Lung (tissue), 11 donors: ENCODE measurements at regions not wholly inside any gene's neighbourhood (a gene's known extent, or its start where the extent isn't known, plus 50 kb on each side); places are given as distances from the start of the nearest gene placed in this dataset.
"Not testable (repeated sequence)": the region's sequence is repeated elsewhere in the genome, so short reads cannot be mapped to it uniquely, and the experiment has no call there.

Experiments
- ATAC-seq: fragments of 200-7000 bp; cut with Tn5 transposase; one replicate; pipeline ENCODE4 v1.9.1; 2020; ENCODE audit warnings: moderate number of reproducible peaks; ENCODE audit not compliant: insufficient read depth, low FRiP score
- DNase-seq, 3 donors: peaks; one replicate each; pipeline ENCODE4 v3.0.0-alpha.2; 2013 to 2017
- H3K27ac ChIP-seq, 2 donors: one replicate each; pipeline ENCODE4 v1.5.1; 2013; ENCODE audit warnings: mild to moderate bottlenecking in 2 of 2, moderate library complexity in 2 of 2, control low read depth in 1 of 2, inconsistent platforms in 1 of 2, low read depth in 1 of 2, low read length in 1 of 2
- H3K27me3 ChIP-seq, 3 donors: one replicate each; pipeline ENCODE4 v1.5.1; 2013; ENCODE audit warnings: low read length in 2 of 3; ENCODE audit not compliant: control insufficient read depth in 3 of 3, insufficient read depth in 3 of 3
- H3K36me3 ChIP-seq, 4 donors: one replicate each; pipeline ENCODE4 v1.5.1; 2013; ENCODE audit warnings: low read length in 4 of 4, mild to moderate bottlenecking in 1 of 4, moderate library complexity in 1 of 4; ENCODE audit not compliant: control insufficient read depth in 4 of 4, insufficient read depth in 4 of 4
- H3K4me1 ChIP-seq, 5 donors: one replicate each; pipeline ENCODE4 v1.5.1; 2013; ENCODE audit warnings: low read length in 5 of 5, mild to moderate bottlenecking in 2 of 5, moderate library complexity in 1 of 5; ENCODE audit not compliant: control insufficient read depth in 5 of 5, insufficient read depth in 5 of 5
- H3K4me3 ChIP-seq: one replicate; pipeline ENCODE4 v1.5.1; 2013; ENCODE audit warnings: mild to moderate bottlenecking, control low read depth, moderate library complexity
- H3K9ac ChIP-seq, 2 donors: one replicate each; pipeline ENCODE4 v1.5.1; 2013; ENCODE audit warnings: low read length in 2 of 2, control low read depth in 1 of 2; ENCODE audit not compliant: insufficient read depth in 1 of 2
- H3K9me3 ChIP-seq, 4 donors: one replicate each; pipeline ENCODE4 v1.5.1; 2013; ENCODE audit warnings: low read length in 3 of 4, mild to moderate bottlenecking in 1 of 4, moderate library complexity in 1 of 4; ENCODE audit not compliant: control insufficient read depth in 4 of 4, insufficient read depth in 3 of 4
- CTCF ChIP-seq: IDR thresholded peaks from 2 replicates; pipeline ENCODE4 v1.5.1; 2012; ENCODE audit warnings: mild to moderate bottlenecking; ENCODE audit errors: control extremely low read depth, extremely low read depth
- WGBS, 2 donors: extraction: QIAGEN DNeasy Blood & Tissue Kit; methylation state at CpG; one replicate each; pipeline ENCODE4 v1.1.7; 2013; 5-methylcytosine and 5-hydroxymethylcytosine counted together
- donor health status: control.
- donor health status: control.
- donor health status: Bipolar disorder and iron deficiency.
- donor health status: healthy.
- donor health status: DM: yes; HTN: yes; CAD: no.

GRCh38 chr18:64678048-64678447, 529.2 kb upstream of the LINC00305 start:
- no peaks in the 10 kb centered on the region for H3K36me3 ChIP-seq
- ATAC-seq (no peak), DNase-seq (no peak)
- H3K9ac ChIP-seq, result no peak overlapping the region
- H3K9me3 ChIP-seq, result no peaks in the 10 kb centered on the region
- no peak overlapping the region for H3K4me3 ChIP-seq
- H3K27me3 ChIP-seq, result no peaks in the 10 kb centered on the region
- 61 to 70% methylated on average over 2 of the region's 2 CpGs for WGBS, 2 donors
- H3K4me1 ChIP-seq, result no peaks in the 10 kb centered on the region
- no peak for TF ChIP-seq CTCF
- no peak overlapping the region for H3K27ac ChIP-seq

- Histone ChIP-seq H3K9me3 (no peaks in the 10 kb centered on the region), H3K4me1 (no peaks in the 10 kb centered on the region), H3K36me3 (no peaks in the 10 kb centered on the region), H3K4me3 (no peak overlapping the region), H3K27ac (no peak overlapping the region), H3K9ac (no peak overlapping the region), H3K27me3 (no peaks in the 10 kb centered on the region)
- no peak for TF ChIP-seq CTCF
- 66 to 84% methylated on average over 3 of the region's 3 CpGs for WGBS, 2 donors
- DNase-seq (no peak), ATAC-seq (no peak)
Observed at GRCh38 chr18:64674694-64675093, 525.8 kb upstream of the LINC00305 start.

GRCh38 chr18:64671293-64671692, 522.4 kb upstream of the LINC00305 start:
- not testable (repeated sequence) for H3K27ac ChIP-seq, H3K4me3 ChIP-seq, H3K27me3 ChIP-seq, H3K4me1 ChIP-seq, DNase-seq, ATAC-seq, H3K9ac ChIP-seq, H3K36me3 ChIP-seq, H3K9me3 ChIP-seq
- WGBS, 2 donors, result 75 to 76% methylated on average over 5 of the region's 5 CpGs

GRCh38 chr18:64668461-64668962, 519.6 kb upstream of the LINC00305 start:
- 85 to 90% methylated on average over 1 of the region's 1 CpG for WGBS, 2 donors
- ATAC-seq, result no peak
- H3K36me3 ChIP-seq, result no peaks in the 10 kb centered on the region

More at GRCh38 chr18:64668461-64668962, 519.6 kb upstream of the LINC00305 start:
- no peak for TF ChIP-seq CTCF
- DNase-seq, result no peak
- Histone ChIP-seq H3K9ac (no peak overlapping the region), H3K9me3 (no peaks in the 10 kb centered on the region), H3K4me1 (peaks cover 0 to 3% (median 0%) of the 10 kb centered on the region in 5 donors), H3K27ac (no peak overlapping the region), H3K27me3 (no peaks in the 10 kb centered on the region), H3K4me3 (no peak overlapping the region)
